ENCODE measurements at regions not wholly inside any gene's neighbourhood (a gene's known extent, or its start where the extent isn't known, plus 50 kb on each side); places are given as distances from the start of the nearest gene placed in this dataset.
"Not testable (repeated sequence)": the region's sequence is repeated elsewhere in the genome, so short reads cannot be mapped to it uniquely, and the experiment has no call there.

- no peak for DNase-seq
These were observed 454.4 kb upstream of the ACTBL2 start for GRCh38 chr5:57937025-57937424.

- no peak for DNase-seq
These were observed 450.1 kb upstream of the ACTBL2 start for GRCh38 chr5:57932761-57933160.

GRCh38 chr5:57931807-57932206 lies 449.2 kb upstream of the ACTBL2 start:
- DNase-seq, result no peak

- DNase-seq, result no peak
These were observed 448.7 kb upstream of the ACTBL2 start for GRCh38 chr5:57931352-57931751.

- no peak for DNase-seq
These were observed 446.7 kb upstream of the ACTBL2 start for GRCh38 chr5:57929271-57929670.

GRCh38 chr5:57923094-57923493 lies 440.5 kb upstream of the ACTBL2 start:
- not testable (repeated sequence) for DNase-seq

GRCh38 chr5:57917004-57917403 lies 434.4 kb upstream of the ACTBL2 start:
- DNase-seq, result no peak

GRCh38 chr5:57915536-57915935 lies 432.9 kb upstream of the ACTBL2 start:
- no peak for DNase-seq

GRCh38 chr5:57911438-57911837 lies 428.8 kb upstream of the ACTBL2 start:
- no peak for DNase-seq

GRCh38 chr5:57906671-57907070 lies 424.1 kb upstream of the ACTBL2 start:
- no peak for DNase-seq

- DNase-seq, result no peak
These were observed 420.8 kb upstream of the ACTBL2 start for GRCh38 chr5:57903458-57903857.

- DNase-seq, result no peak
These were observed 419.5 kb upstream of the ACTBL2 start for GRCh38 chr5:57902095-57902494.

GRCh38 chr5:57900381-57900944 lies 417.9 kb upstream of the ACTBL2 start:
- no peak for DNase-seq

- no peak for DNase-seq
These were observed 414.0 kb upstream of the ACTBL2 start for GRCh38 chr5:57896576-57896975.

- no peak for DNase-seq
These were observed 413.2 kb upstream of the ACTBL2 start for GRCh38 chr5:57895766-57896165.

GRCh38 chr5:57893926-57894325 lies 411.3 kb upstream of the ACTBL2 start:
- no peak for DNase-seq

- DNase-seq, result no peak
These were observed 408.8 kb upstream of the ACTBL2 start for GRCh38 chr5:57891443-57891842.

GRCh38 chr5:57889558-57889957 lies 406.9 kb upstream of the ACTBL2 start:
- no peak for DNase-seq

- no peak for DNase-seq
These were observed 405.4 kb upstream of the ACTBL2 start for GRCh38 chr5:57887851-57888621.

GRCh38 chr5:57884346-57885102 lies 401.9 kb upstream of the ACTBL2 start:
- DNase-seq, result no peak

GRCh38 chr5:57880216-57880615 lies 397.6 kb upstream of the ACTBL2 start:
- DNase-seq, result no peak

GRCh38 chr5:57878301-57878722 lies 395.7 kb upstream of the ACTBL2 start:
- DNase-seq, result no peak

GRCh38 chr5:57871496-57871895 lies 388.9 kb upstream of the ACTBL2 start:
- DNase-seq, result no peak

- not testable (repeated sequence) for DNase-seq
These were observed 387.7 kb upstream of the ACTBL2 start for GRCh38 chr5:57870267-57870666.

All from CD4-positive, alpha-beta T cell treated with Interleukin-10 for 1 hour (primary cell).